Stomach (tissue), 4 donors: ENCODE measurements at regions not wholly inside any gene's neighbourhood (a gene's known extent, or its start where the extent isn't known, plus 50 kb on each side); places are given as distances from the start of the nearest gene placed in this dataset.

Experiments
- EP300 ChIP-seq: sonication (generic); formaldehyde crosslinking; IDR thresholded peaks from one replicate; pipeline ENCODE4 v1.6.1; 2017; ENCODE audit warnings: antibody characterized with exemption
- POLR2A ChIP-seq, 4 donors: fragments of 450-650 bp; IDR thresholded peaks; one replicate each; pipeline ENCODE4 v1.6.1; 2016; ENCODE audit warnings: antibody characterized with exemption in 4 of 4, control low read depth in 2 of 4, mild to moderate bottlenecking in 1 of 4, moderate library complexity in 1 of 4
- POLR2AphosphoS5 ChIP-seq, 3 donors: sonication (generic); formaldehyde crosslinking; IDR thresholded peaks; one replicate each; pipeline ENCODE4 v1.6.1; 2016; ENCODE audit warnings: antibody characterized with exemption in 3 of 3
- TF ChIP-seq, protein P1 (sequence below), 7 experiments: fragments of 450-650 bp in 4 of 7; fragments of 200-600 bp in 3 of 7; sonication (generic) in 3 of 7; IDR thresholded peaks; one replicate each; pipeline ENCODE4 v1.5.1; 2016 to 2019; ENCODE audit warnings: antibody characterized with exemption in 7 of 7, control low read depth in 2 of 7, mild to moderate bottlenecking in 1 of 7

GRCh38 chr12:43222796-43223195 lies 329.2 kb downstream of the ADAMTS20 start:
- TF ChIP-seq, protein P1, sequence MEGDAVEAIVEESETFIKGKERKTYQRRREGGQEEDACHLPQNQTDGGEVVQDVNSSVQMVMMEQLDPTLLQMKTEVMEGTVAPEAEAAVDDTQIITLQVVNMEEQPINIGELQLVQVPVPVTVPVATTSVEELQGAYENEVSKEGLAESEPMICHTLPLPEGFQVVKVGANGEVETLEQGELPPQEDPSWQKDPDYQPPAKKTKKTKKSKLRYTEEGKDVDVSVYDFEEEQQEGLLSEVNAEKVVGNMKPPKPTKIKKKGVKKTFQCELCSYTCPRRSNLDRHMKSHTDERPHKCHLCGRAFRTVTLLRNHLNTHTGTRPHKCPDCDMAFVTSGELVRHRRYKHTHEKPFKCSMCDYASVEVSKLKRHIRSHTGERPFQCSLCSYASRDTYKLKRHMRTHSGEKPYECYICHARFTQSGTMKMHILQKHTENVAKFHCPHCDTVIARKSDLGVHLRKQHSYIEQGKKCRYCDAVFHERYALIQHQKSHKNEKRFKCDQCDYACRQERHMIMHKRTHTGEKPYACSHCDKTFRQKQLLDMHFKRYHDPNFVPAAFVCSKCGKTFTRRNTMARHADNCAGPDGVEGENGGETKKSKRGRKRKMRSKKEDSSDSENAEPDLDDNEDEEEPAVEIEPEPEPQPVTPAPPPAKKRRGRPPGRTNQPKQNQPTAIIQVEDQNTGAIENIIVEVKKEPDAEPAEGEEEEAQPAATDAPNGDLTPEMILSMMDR (IDR thresholded peaks at IDR 0.05) = no peak
- TF ChIP-seq POLR2A (IDR thresholded peaks at IDR 0.05) (no peak), POLR2AphosphoS5 (IDR thresholded peaks at IDR 0.05) (no peak), EP300 (no peak)
